ENCODE measurements at regions not wholly inside any gene's neighbourhood (a gene's known extent, or its start where the extent isn't known, plus 50 kb on each side); places are given as distances from the start of the nearest gene placed in this dataset.

- no peak for TF ChIP-seq CTCF (conservative IDR thresholded peaks at IDR 0.05)
- no peak for TF ChIP-seq EZH2 (IDR thresholded peaks at IDR 0.05; ENCODE audit: low read depth)
These were observed 1013.7 kb upstream of the MAP3K7 start for GRCh38 chr6:91600561-91600960.
